ENCODE measurements at regions not wholly inside any gene's neighbourhood (a gene's known extent, or its start where the extent isn't known, plus 50 kb on each side); places are given as distances from the start of the nearest gene placed in this dataset.
"Not testable (repeated sequence)": the region's sequence is repeated elsewhere in the genome, so short reads cannot be mapped to it uniquely, and the experiment has no call there.

DNA sequence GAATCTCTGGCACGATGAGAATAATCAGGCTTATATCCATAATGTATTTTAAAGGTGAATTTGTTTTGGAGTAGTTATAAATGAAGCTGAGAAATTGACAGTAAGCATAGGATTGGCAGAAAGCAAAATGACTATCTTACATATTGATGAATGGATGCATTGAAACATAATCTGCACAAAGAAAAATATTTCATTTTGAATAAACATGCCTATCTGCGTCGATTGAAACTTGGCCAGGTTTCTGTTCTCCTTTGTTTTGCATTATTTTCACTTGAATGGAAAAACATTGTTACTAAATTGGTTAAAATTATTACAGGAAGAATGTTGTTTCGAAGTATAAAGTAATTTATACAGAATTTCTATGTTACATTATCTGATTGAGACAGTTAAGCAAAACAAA lies 128.2 kb downstream of the USP22 start:
- H3K4me3 ChIP-seq (ENCODE audit: low read depth, low read length), result no peak overlapping the region
- in situ Hi-C loops (cut with HindIII; ENCODE audit: low sequenced_read_pairs), result no loop called here
- no peak for DNase-seq (ENCODE audit: low read depth)
- TF ChIP-seq, protein P1, sequence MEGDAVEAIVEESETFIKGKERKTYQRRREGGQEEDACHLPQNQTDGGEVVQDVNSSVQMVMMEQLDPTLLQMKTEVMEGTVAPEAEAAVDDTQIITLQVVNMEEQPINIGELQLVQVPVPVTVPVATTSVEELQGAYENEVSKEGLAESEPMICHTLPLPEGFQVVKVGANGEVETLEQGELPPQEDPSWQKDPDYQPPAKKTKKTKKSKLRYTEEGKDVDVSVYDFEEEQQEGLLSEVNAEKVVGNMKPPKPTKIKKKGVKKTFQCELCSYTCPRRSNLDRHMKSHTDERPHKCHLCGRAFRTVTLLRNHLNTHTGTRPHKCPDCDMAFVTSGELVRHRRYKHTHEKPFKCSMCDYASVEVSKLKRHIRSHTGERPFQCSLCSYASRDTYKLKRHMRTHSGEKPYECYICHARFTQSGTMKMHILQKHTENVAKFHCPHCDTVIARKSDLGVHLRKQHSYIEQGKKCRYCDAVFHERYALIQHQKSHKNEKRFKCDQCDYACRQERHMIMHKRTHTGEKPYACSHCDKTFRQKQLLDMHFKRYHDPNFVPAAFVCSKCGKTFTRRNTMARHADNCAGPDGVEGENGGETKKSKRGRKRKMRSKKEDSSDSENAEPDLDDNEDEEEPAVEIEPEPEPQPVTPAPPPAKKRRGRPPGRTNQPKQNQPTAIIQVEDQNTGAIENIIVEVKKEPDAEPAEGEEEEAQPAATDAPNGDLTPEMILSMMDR (IDR thresholded peaks at IDR 0.05; ENCODE audit: low read depth, low read length, missing control alignments), result no peak

DNA sequence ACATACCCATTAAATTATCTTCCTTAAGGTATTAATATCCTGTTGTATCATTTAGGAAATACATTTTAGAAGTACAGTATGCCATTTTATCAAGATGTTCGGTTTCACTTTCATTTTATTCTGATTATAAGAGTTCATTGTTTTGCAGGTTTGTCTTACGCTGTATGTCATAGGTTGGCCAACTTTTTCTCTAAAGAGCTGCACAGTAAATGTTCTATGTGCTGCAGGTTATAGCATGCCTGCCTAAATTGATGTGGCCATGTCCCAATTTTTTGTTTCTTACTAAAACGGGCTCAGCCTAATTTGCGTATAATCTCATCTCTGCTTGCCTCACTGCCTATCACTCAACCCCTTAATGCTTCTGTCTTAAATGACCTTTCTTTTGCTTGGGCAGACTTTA lies 126.4 kb downstream of the USP22 start:
- TF ChIP-seq, protein P1 (IDR thresholded peaks at IDR 0.05; ENCODE audit: low read depth, low read length, missing control alignments), result no peak
- H3K4me3 ChIP-seq (ENCODE audit: low read depth, low read length), result no peak overlapping the region
- in situ Hi-C loops (cut with HindIII; ENCODE audit: low sequenced_read_pairs), result no loop called here
- DNase-seq (ENCODE audit: low read depth), result no peak

DNA sequence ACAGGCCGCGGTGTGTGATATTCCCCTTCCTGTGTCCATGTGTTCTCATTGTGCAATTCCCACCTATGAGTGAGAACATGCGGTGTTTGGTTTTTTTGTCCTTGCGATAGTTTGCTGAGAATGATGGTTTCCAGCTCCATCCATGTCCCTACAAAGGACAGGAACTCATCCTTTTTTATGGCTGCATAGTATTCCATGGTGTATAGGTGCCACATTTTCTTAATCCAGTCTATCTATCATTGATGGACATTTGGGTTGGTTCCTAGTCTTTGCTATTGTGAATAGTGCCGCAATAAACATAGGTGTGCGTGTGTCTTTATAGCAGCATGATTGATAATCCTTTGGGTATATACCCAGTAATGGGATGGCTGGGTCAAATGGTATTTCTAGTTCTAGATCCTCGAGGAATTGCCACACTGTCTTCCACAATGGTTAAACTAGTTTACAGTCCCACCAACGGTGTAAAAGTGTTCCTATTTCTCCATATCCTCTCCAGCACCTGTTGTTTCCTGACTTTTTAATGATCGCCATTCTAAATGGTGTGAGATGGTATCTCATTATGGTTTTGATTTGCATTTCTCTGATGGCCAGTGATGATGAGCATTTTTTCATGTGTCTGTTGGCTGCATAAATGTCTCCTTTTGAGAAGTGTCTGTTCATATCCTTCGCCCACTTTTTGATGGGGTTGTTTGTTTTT lies 125.1 kb downstream of the USP22 start:
- H3K4me3 ChIP-seq (ENCODE audit: low read depth, low read length); DNase-seq (ENCODE audit: low read depth); in situ Hi-C loops (cut with HindIII; ENCODE audit: low sequenced_read_pairs): not testable (repeated sequence)

DNA sequence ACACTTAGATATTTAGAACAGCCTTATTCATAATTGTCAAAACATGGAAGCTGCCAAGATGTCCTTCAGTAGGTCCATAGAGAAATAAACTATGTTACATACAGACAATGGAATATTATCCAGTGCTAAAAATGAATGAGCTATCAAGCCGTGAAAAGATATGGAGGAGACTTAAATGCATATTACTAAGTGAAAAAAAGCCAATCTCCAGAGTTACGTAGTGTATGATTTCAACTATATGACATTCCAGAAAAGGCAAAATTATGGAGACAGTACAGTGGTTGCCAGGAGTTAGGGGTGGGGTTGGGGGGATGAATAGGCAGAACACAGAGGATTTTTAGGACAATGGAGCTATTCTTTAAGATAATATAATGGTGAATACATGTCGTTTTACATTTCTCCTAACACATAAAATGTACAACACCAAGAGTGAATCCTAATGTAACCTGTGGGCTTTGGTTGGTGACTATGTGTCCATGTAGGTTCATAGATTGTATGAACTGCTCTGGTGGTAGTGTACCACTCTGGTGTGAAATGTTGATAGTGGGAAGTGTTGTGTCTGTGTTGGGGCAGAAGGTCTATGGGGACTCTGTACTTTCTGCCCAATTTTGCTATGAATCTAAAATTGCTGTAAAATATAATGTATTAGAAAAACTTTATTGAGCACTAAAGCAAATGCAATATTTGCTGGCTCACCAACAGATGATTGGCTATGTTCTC lies 122.6 kb downstream of the USP22 start:
- in situ Hi-C loops (cut with HindIII; ENCODE audit: low sequenced_read_pairs), result no loop called here
- TF ChIP-seq, protein P1 (IDR thresholded peaks at IDR 0.05; ENCODE audit: low read depth, low read length, missing control alignments), result no peak
- no peak for DNase-seq (ENCODE audit: low read depth)
- H3K4me3 ChIP-seq (ENCODE audit: low read depth, low read length), result no peak overlapping the region

DNA sequence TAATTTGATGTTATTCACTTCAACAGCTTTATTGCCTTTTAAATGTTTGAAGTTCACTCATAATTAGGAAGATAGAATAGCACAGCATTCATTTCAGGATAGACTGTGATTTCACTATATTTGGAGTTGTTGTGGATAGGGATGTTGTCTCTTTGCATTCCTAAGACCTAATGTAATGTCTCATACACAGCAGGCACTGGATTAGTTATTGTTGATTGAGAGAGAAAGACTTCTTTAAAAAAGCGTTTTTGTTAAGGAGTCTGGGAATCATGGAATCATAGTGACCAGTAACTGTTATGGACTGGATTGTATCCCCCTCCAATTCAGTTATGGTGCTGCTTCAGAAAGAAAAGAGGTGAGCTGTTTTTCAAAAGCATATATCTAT lies 122.0 kb downstream of the USP22 start:
- H3K4me3 ChIP-seq (ENCODE audit: low read depth, low read length), result no peak overlapping the region
- DNase-seq (ENCODE audit: low read depth), result peak; percentile 52
- in situ Hi-C loops (cut with HindIII; ENCODE audit: low sequenced_read_pairs), result no loop called here
- TF ChIP-seq, protein P1 (IDR thresholded peaks at IDR 0.05; ENCODE audit: low read depth, low read length, missing control alignments), result no peak

DNA sequence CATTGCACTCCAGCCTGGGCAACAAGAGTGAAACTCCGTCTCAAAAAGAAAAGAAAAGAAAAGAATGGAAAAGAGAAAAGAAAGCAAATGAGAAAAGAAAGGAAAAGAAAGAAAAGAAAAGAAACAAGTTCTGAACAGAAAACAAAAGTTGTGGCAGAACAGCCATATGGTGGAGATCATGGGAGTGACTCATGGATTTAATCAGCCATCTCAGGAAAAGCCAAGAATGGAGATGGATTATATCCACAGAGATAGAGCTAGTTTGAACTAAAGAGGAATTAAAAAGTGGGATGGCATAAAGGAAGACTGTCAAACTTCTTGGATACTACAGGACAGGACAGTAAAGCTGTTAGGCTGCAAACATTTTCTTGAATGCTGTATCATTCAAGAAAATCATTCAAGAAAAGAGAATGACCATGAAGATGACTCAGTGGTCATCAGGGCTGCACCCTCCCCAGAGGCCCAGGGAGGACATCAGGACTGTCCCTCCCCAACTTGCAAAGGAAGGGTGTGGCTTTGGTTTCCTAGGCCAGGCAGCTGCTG lies 120.6 kb downstream of the USP22 start:
- DNase-seq (ENCODE audit: low read depth), result no peak
- in situ Hi-C loops (cut with HindIII; ENCODE audit: low sequenced_read_pairs), result no loop called here
- TF ChIP-seq, protein P1 (IDR thresholded peaks at IDR 0.05; ENCODE audit: low read depth, low read length, missing control alignments), result no peak
- H3K4me3 ChIP-seq (ENCODE audit: low read depth, low read length), result no peak overlapping the region

DNA sequence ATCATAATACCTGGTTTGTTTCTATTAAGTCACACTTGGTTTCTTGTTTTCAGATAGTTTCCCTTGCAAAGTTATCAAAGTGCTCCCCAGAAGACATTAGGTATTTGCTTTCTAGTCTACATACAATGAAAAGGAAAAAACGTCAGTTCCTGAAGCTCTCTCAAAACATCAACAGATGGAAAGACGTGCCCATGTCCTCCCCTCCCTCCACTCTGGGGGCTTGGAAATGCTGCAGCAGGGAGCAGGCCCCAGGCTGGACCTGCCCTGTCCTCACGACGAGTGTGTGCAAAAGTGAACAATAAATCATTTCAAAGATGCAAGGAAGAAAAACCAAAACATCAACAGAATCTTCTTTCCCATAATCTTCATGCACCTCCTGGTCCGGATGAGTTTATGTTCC lies 118.5 kb downstream of the USP22 start:
- DNase-seq (ENCODE audit: low read depth), result no peak
- TF ChIP-seq, protein P1 (IDR thresholded peaks at IDR 0.05; ENCODE audit: low read depth, low read length, missing control alignments), result no peak
- no peak overlapping the region for H3K4me3 ChIP-seq (ENCODE audit: low read depth, low read length)
- in situ Hi-C loops (cut with HindIII; ENCODE audit: low sequenced_read_pairs), result no loop called here

Data from astrocyte of the cerebellum (primary cell).